Naive thymus-derived CD8-positive, alpha-beta T cell (primary cell): ENCODE measurements at regions not wholly inside any gene's neighbourhood (a gene's known extent, or its start where the extent isn't known, plus 50 kb on each side); places are given as distances from the start of the nearest gene placed in this dataset.

Source experiments
- ATAC-seq, 2 donors: fragments of 150-1000 bp; cut with Tn5 transposase in 1 of 2; sonication (Bioruptor Pico), chemical (Tn5 transposase) in 1 of 2; 1 replicate in 1 of 2; 2 replicates in 1 of 2; pipeline ENCODE4 v1.10.0; 2021; ENCODE audit warnings: mild to moderate bottlenecking in 2 of 2, moderate library complexity in 2 of 2
- POLR2A ChIA-PET: fragments of 350-600 bp; sonication (Branson Sonifier 250); formaldehyde crosslinking; loops from one replicate; lab custom pipeline; 2021; ENCODE audit warnings: antibody characterized with exemption; lab: Charles Lee
- DNase-seq, 10 donors: peaks; one replicate each; pipeline versions ENCODE4 v3.0.0 to v3.0.0-alpha.2; 2020 to 2022
- H3K27ac Mint-ChIP-seq, 10 donors: one replicate each; pipeline ENCODE4 v1.8.0; 2020 to 2022; ENCODE audit warnings: mild to moderate bottlenecking in 10 of 10, mixed read lengths in 10 of 10, moderate library complexity in 4 of 10, inconsistent platforms in 1 of 10
- H3K27me3 Mint-ChIP-seq, 5 donors: one replicate each; pipeline ENCODE4 v1.8.0; 2021 to 2022; ENCODE audit warnings: mixed read lengths in 5 of 5
- H3K36me3 Mint-ChIP-seq, 3 donors: one replicate each; pipeline ENCODE4 v1.8.0; 2020 to 2022; ENCODE audit warnings: mixed read lengths in 3 of 3, mild to moderate bottlenecking in 2 of 3, inconsistent platforms in 1 of 3
- H3K4me1 Mint-ChIP-seq, 4 donors: one replicate each; pipeline ENCODE4 v1.8.0; 2021 to 2022; ENCODE audit warnings: mixed read lengths in 4 of 4
- H3K4me3 Mint-ChIP-seq, 10 donors: one replicate each; pipeline ENCODE4 v1.8.0; 2020 to 2022; ENCODE audit warnings: mild to moderate bottlenecking in 10 of 10, mixed read lengths in 10 of 10, moderate library complexity in 6 of 10, inconsistent platforms in 1 of 10
- H3K9me3 Mint-ChIP-seq, 9 donors: one replicate each; pipeline ENCODE4 v1.8.0; 2020 to 2022; ENCODE audit warnings: mixed read lengths in 9 of 9, mild to moderate bottlenecking in 3 of 9, inconsistent platforms in 1 of 9, moderate library complexity in 1 of 9

- no peaks in the 10 kb centered on the region for H3K4me1 Mint-ChIP-seq
- H3K9me3 Mint-ChIP-seq, result no peaks in the 10 kb centered on the region
- no peak overlapping the region for H3K4me3 Mint-ChIP-seq
- peaks cover 10 to 20% (median 14%) of the 10 kb centered on the region in 5 donors for H3K27me3 Mint-ChIP-seq
- no peaks in the 10 kb centered on the region for H3K36me3 Mint-ChIP-seq
- no peak for DNase-seq
- H3K27ac Mint-ChIP-seq, result no peak overlapping the region
- POLR2A ChIA-PET, result no interaction called here
- no peak for ATAC-seq
Measured at GRCh38 chr1:90325168-90325567, 330.3 kb downstream of the ZNF326 start.

- DNase-seq, result no peak
- Mint-ChIP-seq H3K27me3 (peaks cover 1 to 14% (median 8%) of the 10 kb centered on the region in 5 donors), H3K4me3 (no peak overlapping the region), H3K9me3 (no peaks in the 10 kb centered on the region), H3K4me1 (no peaks in the 10 kb centered on the region), H3K27ac (no peak overlapping the region), H3K36me3 (no peaks in the 10 kb centered on the region)
- ATAC-seq, result no peak
- POLR2A ChIA-PET, result no interaction called here
Measured at GRCh38 chr1:90322186-90322585, 327.3 kb downstream of the ZNF326 start.

- Mint-ChIP-seq H3K4me1 (no peaks in the 10 kb centered on the region), H3K4me3 (no peak overlapping the region), H3K9me3 (peaks cover 0 to 1% (median 0%) of the 10 kb centered on the region in 9 donors), H3K27me3 (peaks cover 0 to 11% (median 4%) of the 10 kb centered on the region in 5 donors), H3K27ac (no peak overlapping the region), H3K36me3 (no peaks in the 10 kb centered on the region)
- POLR2A ChIA-PET, result no interaction called here
- no peak for ATAC-seq
- DNase-seq, result no peak
Measured at GRCh38 chr1:90319918-90320317, 325.0 kb downstream of the ZNF326 start.

GRCh38 chr1:90318431-90318830, 323.5 kb downstream of the ZNF326 start:
- POLR2A ChIA-PET, result no interaction called here
- no peak overlapping the region for H3K27ac Mint-ChIP-seq
- no peaks in the 10 kb centered on the region for H3K36me3 Mint-ChIP-seq
- peaks cover 0 to 1% (median 0%) of the 10 kb centered on the region in 9 donors for H3K9me3 Mint-ChIP-seq
- no peak overlapping the region for H3K4me3 Mint-ChIP-seq
- DNase-seq (no peak), ATAC-seq (no peak)
- peaks cover 0 to 11% (median 3%) of the 10 kb centered on the region in 5 donors for H3K27me3 Mint-ChIP-seq
- H3K4me1 Mint-ChIP-seq, result no peaks in the 10 kb centered on the region

DNA sequence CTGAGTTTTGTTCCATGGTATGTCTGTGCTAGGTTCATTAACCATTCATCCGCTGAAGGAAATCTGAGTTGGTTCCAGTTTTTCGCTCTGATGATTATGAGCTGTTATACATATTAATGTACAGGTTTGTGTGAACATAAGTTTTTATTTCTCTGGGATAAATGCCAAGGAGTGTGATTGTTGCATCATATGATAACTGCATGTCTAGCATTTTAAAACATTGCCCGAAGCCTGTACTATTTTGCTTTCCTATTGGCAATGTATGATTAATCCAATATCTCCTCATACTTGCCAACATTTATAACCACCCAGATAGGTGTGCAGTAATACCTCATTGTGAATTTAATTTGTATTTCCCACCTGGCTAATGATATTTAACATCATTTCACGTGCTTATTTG, 322.7 kb downstream of the ZNF326 start:
- POLR2A ChIA-PET, result no interaction called here
- Mint-ChIP-seq H3K4me3 (no peak overlapping the region), H3K4me1 (no peaks in the 10 kb centered on the region), H3K27ac (no peak overlapping the region), H3K27me3 (peaks cover 0 to 8% (median 2%) of the 10 kb centered on the region in 5 donors), H3K36me3 (no peaks in the 10 kb centered on the region), H3K9me3 (peaks cover 0 to 1% (median 0%) of the 10 kb centered on the region in 9 donors)
- ATAC-seq, result no peak
- DNase-seq, result no peak

DNA sequence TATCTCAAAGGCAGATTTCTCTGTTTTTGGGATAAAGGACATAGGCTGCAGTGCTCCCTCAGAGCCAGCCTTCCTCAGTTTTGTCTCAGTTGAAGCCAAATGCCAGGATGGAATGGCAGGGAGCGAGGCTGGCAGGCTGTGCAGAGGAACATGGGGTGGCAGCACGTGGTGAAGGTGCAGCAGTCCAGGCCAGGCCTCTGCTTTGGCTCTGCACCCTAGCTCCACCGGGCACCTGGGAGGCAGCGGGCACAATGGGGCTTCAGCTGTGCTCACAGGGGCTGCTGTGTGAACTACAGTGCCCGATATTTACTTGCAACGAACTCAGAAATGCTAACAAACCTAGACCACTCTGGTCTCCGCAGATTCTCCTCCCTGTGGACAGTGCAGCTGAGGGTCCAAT, 319.6 kb downstream of the ZNF326 start:
- no peaks in the 10 kb centered on the region for H3K36me3 Mint-ChIP-seq
- H3K4me1 Mint-ChIP-seq, result no peaks in the 10 kb centered on the region
- POLR2A ChIA-PET, result no interaction called here
- H3K4me3 Mint-ChIP-seq, result no peak overlapping the region
- no peak for ATAC-seq
- peaks cover 0 to 2% (median 0%) of the 10 kb centered on the region in 5 donors for H3K27me3 Mint-ChIP-seq
- peaks cover 0 to 1% (median 0%) of the 10 kb centered on the region in 9 donors for H3K9me3 Mint-ChIP-seq
- DNase-seq, result no peak
- H3K27ac Mint-ChIP-seq, result no peak overlapping the region

GRCh38 chr1:90313778-90314177, 318.9 kb downstream of the ZNF326 start:
- peak overlapping the region in 1 of 10 donors; percentile 57 for H3K27ac Mint-ChIP-seq
- H3K4me1 Mint-ChIP-seq, result no peaks in the 10 kb centered on the region
- H3K9me3 Mint-ChIP-seq, result peaks cover 0 to 1% (median 0%) of the 10 kb centered on the region in 9 donors
- no peak for DNase-seq
- H3K4me3 Mint-ChIP-seq, result no peak overlapping the region
- POLR2A ChIA-PET, result no interaction called here
- peaks cover 0 to 2% (median 0%) of the 10 kb centered on the region in 5 donors for H3K27me3 Mint-ChIP-seq
- H3K36me3 Mint-ChIP-seq, result no peaks in the 10 kb centered on the region
- no peak for ATAC-seq

GRCh38 chr1:90309806-90310205, 314.9 kb downstream of the ZNF326 start:
- H3K9me3 Mint-ChIP-seq, result peaks cover 0 to 18% (median 6%) of the 10 kb centered on the region in 9 donors
- DNase-seq (no peak), ATAC-seq (no peak)
- H3K27me3 Mint-ChIP-seq, result peaks cover 0 to 5% (median 0%) of the 10 kb centered on the region in 5 donors
- no peaks in the 10 kb centered on the region for H3K4me1 Mint-ChIP-seq
- no peaks in the 10 kb centered on the region for H3K36me3 Mint-ChIP-seq
- no peak overlapping the region for H3K4me3 Mint-ChIP-seq
- POLR2A ChIA-PET, result no interaction called here
- no peak overlapping the region for H3K27ac Mint-ChIP-seq

- Mint-ChIP-seq H3K27me3 (peaks cover 0 to 5% (median 0%) of the 10 kb centered on the region in 5 donors), H3K27ac (no peak overlapping the region), H3K4me1 (no peaks in the 10 kb centered on the region), H3K9me3 (peaks cover 0 to 32% (median 11%) of the 10 kb centered on the region in 9 donors), H3K4me3 (no peak overlapping the region), H3K36me3 (no peaks in the 10 kb centered on the region)
- DNase-seq (no peak), ATAC-seq (no peak)
- POLR2A ChIA-PET, result no interaction called here
Measured at GRCh38 chr1:90308421-90308820, 313.5 kb downstream of the ZNF326 start.

- no peak for ATAC-seq
- POLR2A ChIA-PET, result no interaction called here
Measured at GRCh38 chr1:90305577-90305976, 310.7 kb downstream of the ZNF326 start.

DNA sequence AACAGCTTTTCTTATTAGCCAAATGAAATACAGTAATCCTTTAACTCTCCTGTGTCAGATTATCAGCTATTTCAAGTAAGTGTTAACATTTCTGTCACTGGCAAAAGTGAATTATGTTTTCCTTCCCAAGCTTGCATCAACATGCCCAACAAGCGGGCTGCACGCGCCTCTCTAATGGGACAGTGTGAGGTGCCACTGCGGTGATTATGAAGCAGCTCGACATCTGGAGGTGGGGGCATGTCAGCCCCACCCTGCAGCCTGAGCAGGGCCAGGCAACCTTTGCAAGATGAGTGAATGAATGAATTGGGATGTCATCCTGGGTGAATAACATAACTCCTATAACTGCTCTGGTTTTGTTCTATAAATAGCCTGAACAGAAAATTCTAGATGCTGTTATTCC, 301.4 kb downstream of the ZNF326 start:
- no peak for ATAC-seq
- no peaks in the 10 kb centered on the region for H3K4me1 Mint-ChIP-seq
- H3K36me3 Mint-ChIP-seq, result no peaks in the 10 kb centered on the region
- H3K27ac Mint-ChIP-seq, result no peak overlapping the region
- no peaks in the 10 kb centered on the region for H3K9me3 Mint-ChIP-seq
- H3K27me3 Mint-ChIP-seq, result peaks cover 2 to 11% (median 9%) of the 10 kb centered on the region in 5 donors
- H3K4me3 Mint-ChIP-seq, result no peak overlapping the region
- DNase-seq, result no peak
- POLR2A ChIA-PET, result no interaction called here

More at GRCh38 chr1:90305577-90305976, 310.7 kb downstream of the ZNF326 start:
- no peaks in the 10 kb centered on the region for H3K4me1 Mint-ChIP-seq
- no peak overlapping the region for H3K4me3 Mint-ChIP-seq
- peaks cover 0 to 37% (median 11%) of the 10 kb centered on the region in 9 donors for H3K9me3 Mint-ChIP-seq
- no peak overlapping the region for H3K27ac Mint-ChIP-seq
- no peak for DNase-seq
- no peaks in the 10 kb centered on the region for H3K36me3 Mint-ChIP-seq
- peaks cover 0 to 7% (median 0%) of the 10 kb centered on the region in 5 donors for H3K27me3 Mint-ChIP-seq

DNA sequence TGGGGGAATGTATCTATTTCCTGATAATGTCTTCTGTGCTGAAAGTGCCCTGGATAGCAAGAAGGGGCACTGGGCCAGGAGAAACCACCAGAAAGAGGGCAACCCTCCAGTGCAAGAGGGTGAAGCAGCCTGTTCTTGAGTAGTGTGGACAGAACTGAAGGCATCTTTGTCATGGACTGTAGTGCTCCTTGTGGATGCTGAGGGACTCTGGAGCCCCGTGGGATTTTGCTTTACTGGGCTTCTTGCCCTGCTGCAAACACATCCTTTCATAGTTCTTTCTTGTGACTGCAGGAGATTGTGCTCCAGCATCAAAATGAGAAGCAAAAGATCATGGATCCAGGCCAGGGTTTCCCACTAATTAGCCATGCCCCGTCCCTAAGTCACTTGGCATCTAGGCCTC, 300.6 kb downstream of the ZNF326 start:
- POLR2A ChIA-PET, result no interaction called here
- H3K36me3 Mint-ChIP-seq, result no peaks in the 10 kb centered on the region
- H3K9me3 Mint-ChIP-seq, result no peaks in the 10 kb centered on the region
- H3K27me3 Mint-ChIP-seq, result peaks cover 2 to 11% (median 8%) of the 10 kb centered on the region in 5 donors
- H3K4me1 Mint-ChIP-seq, result no peaks in the 10 kb centered on the region
- no peak for ATAC-seq
- no peak overlapping the region for H3K27ac Mint-ChIP-seq
- no peak overlapping the region for H3K4me3 Mint-ChIP-seq
- no peak for DNase-seq

- H3K27me3 Mint-ChIP-seq, result peaks cover 0 to 5% (median 0%) of the 10 kb centered on the region in 5 donors
- no peak overlapping the region for H3K4me3 Mint-ChIP-seq
- no peaks in the 10 kb centered on the region for H3K9me3 Mint-ChIP-seq
- ATAC-seq (no peak), DNase-seq (no peak)
- no peak overlapping the region for H3K27ac Mint-ChIP-seq
- no peaks in the 10 kb centered on the region for H3K36me3 Mint-ChIP-seq
- POLR2A ChIA-PET, result no interaction called here
- no peaks in the 10 kb centered on the region for H3K4me1 Mint-ChIP-seq
Measured at GRCh38 chr1:90291431-90292216, 296.7 kb downstream of the ZNF326 start.
